Neural progenitor cell (in vitro differentiated cells): ENCODE measurements at regions not wholly inside any gene's neighbourhood (a gene's known extent, or its start where the extent isn't known, plus 50 kb on each side); places are given as distances from the start of the nearest gene placed in this dataset.

ENCODE experiments used
- EZH2phosphoT487 ChIP-seq: fragments of 200-600 bp; sonication (generic); IDR thresholded peaks from 2 replicates; pipeline ENCODE4 v1.6.1; 2017; ENCODE audit warnings: antibody characterized with exemption
- TF ChIP-seq, protein P1 (sequence below): fragments of 200-600 bp; sonication (generic); IDR thresholded peaks from 2 replicates; pipeline ENCODE4 v1.5.1; 2017; ENCODE audit warnings: antibody characterized with exemption, mild to moderate bottlenecking

GRCh38 chr4:140233791-140234696, 80.1 kb upstream of the MAML3 start:
- TF ChIP-seq, protein P1, sequence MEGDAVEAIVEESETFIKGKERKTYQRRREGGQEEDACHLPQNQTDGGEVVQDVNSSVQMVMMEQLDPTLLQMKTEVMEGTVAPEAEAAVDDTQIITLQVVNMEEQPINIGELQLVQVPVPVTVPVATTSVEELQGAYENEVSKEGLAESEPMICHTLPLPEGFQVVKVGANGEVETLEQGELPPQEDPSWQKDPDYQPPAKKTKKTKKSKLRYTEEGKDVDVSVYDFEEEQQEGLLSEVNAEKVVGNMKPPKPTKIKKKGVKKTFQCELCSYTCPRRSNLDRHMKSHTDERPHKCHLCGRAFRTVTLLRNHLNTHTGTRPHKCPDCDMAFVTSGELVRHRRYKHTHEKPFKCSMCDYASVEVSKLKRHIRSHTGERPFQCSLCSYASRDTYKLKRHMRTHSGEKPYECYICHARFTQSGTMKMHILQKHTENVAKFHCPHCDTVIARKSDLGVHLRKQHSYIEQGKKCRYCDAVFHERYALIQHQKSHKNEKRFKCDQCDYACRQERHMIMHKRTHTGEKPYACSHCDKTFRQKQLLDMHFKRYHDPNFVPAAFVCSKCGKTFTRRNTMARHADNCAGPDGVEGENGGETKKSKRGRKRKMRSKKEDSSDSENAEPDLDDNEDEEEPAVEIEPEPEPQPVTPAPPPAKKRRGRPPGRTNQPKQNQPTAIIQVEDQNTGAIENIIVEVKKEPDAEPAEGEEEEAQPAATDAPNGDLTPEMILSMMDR, result no peak
- no peak for TF ChIP-seq EZH2phosphoT487
